GM12872 (cell line): ENCODE measurements at regions not wholly inside any gene's neighbourhood (a gene's known extent, or its start where the extent isn't known, plus 50 kb on each side); places are given as distances from the start of the nearest gene placed in this dataset.

ENCODE experiments used
- CTCF ChIP-seq: IDR thresholded peaks from 3 replicates; pipeline ENCODE4 v1.5.1; 2011; ENCODE audit warnings: low read depth, mild to moderate bottlenecking, low read length, moderate library complexity; ENCODE audit not compliant: insufficient read depth

- TF ChIP-seq CTCF: no peak
Observed at GRCh38 chr17:65332375-65332774, 195.2 kb downstream of the RGS9 start.

- no peak for TF ChIP-seq CTCF
Observed at GRCh38 chr17:65328567-65328966, 191.4 kb downstream of the RGS9 start.

GRCh38 chr17:65324611-65325342 lies 187.6 kb downstream of the RGS9 start:
- TF ChIP-seq CTCF: no peak

GRCh38 chr17:65323049-65323448 lies 185.9 kb downstream of the RGS9 start:
- TF ChIP-seq CTCF: no peak

- no peak for TF ChIP-seq CTCF
Observed at GRCh38 chr17:65320820-65321219, 183.7 kb downstream of the RGS9 start.

GRCh38 chr17:65314212-65314611 lies 177.0 kb downstream of the RGS9 start:
- TF ChIP-seq CTCF: no peak

- no peak for TF ChIP-seq CTCF
Observed at GRCh38 chr17:65312718-65313377, 175.7 kb downstream of the RGS9 start.
